ENCODE measurements at regions not wholly inside any gene's neighbourhood (a gene's known extent, or its start where the extent isn't known, plus 50 kb on each side); places are given as distances from the start of the nearest gene placed in this dataset.

- H3K27ac Mint-ChIP-seq, result no peak overlapping the region
- CTCF ChIA-PET, result no interaction called here
- no peaks in the 10 kb centered on the region for H3K4me1 Mint-ChIP-seq (ENCODE audit: low read depth)
- intact Hi-C loops (cut with micrococcal nuclease), result no loop called here
- ATAC-seq (no peak), DNase-seq (no peak)
- TF ChIP-seq, protein P1, sequence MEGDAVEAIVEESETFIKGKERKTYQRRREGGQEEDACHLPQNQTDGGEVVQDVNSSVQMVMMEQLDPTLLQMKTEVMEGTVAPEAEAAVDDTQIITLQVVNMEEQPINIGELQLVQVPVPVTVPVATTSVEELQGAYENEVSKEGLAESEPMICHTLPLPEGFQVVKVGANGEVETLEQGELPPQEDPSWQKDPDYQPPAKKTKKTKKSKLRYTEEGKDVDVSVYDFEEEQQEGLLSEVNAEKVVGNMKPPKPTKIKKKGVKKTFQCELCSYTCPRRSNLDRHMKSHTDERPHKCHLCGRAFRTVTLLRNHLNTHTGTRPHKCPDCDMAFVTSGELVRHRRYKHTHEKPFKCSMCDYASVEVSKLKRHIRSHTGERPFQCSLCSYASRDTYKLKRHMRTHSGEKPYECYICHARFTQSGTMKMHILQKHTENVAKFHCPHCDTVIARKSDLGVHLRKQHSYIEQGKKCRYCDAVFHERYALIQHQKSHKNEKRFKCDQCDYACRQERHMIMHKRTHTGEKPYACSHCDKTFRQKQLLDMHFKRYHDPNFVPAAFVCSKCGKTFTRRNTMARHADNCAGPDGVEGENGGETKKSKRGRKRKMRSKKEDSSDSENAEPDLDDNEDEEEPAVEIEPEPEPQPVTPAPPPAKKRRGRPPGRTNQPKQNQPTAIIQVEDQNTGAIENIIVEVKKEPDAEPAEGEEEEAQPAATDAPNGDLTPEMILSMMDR (IDR thresholded peaks at IDR 0.05), result no peak
- H3K9me3 Mint-ChIP-seq, result peaks cover 1% of the 10 kb centered on the region
- no peaks in the 10 kb centered on the region for H3K27me3 Mint-ChIP-seq
- no peak overlapping the region for H3K4me3 Mint-ChIP-seq
- H3K36me3 Mint-ChIP-seq (ENCODE audit: low read depth), result no peaks in the 10 kb centered on the region
- POLR2A ChIA-PET, result no interaction called here
Observed at GRCh38 chrX:95835223-95835622, 849.4 kb upstream of the DIAPH2 start.

DNA sequence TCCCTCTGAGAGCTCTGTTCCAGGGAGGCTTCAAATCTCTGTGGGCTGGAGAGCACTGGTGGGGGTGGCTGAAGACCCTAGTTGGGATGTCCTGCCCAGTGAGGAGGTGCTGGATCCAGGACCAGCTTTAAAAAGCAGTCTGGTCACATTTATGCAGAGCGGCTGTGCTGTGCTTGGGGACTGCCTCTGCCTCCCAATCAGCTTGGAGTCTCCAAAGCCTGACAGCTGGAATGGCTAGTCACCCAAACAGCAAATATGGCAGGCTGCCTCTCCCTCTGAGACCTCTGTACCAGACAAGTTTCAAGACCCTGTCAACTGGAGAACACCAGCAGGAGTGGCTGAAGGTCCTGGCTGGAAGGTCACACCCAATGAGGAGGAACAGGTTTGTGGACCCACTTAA, 848.1 kb upstream of the DIAPH2 start:
- no peak overlapping the region for H3K27ac Mint-ChIP-seq
- intact Hi-C loops (cut with micrococcal nuclease), result no loop called here
- peaks cover 1% of the 10 kb centered on the region for H3K9me3 Mint-ChIP-seq
- POLR2A ChIA-PET, result no interaction called here
- H3K4me1 Mint-ChIP-seq (ENCODE audit: low read depth), result no peaks in the 10 kb centered on the region
- no peaks in the 10 kb centered on the region for H3K36me3 Mint-ChIP-seq (ENCODE audit: low read depth)
- TF ChIP-seq, protein P1 (IDR thresholded peaks at IDR 0.05), result no peak
- no peak overlapping the region for H3K4me3 Mint-ChIP-seq
- DNase-seq, result no peak
- CTCF ChIA-PET, result no interaction called here
- no peaks in the 10 kb centered on the region for H3K27me3 Mint-ChIP-seq
- no peak for ATAC-seq

DNA sequence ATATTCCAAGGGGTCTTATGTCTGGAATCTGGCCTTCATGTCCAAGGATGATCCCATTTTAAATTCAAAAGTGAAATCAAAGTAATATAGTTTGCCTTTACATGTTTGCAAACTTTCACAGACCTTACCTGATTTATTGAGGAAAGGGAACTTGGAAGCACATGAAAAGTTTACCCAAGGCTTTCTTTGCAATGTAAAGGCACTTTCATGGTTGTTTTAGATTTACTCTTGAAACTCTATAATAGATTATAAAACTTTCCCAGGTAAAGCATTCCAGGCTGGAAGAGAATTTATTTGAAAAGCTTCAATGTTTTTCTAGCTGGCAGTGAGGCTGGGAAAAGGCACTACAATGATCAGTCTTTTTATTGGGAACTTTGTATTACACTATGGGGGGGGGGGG, 842.8 kb upstream of the DIAPH2 start:
- Mint-ChIP-seq H3K27me3 (no peaks in the 10 kb centered on the region), H3K4me3 (no peak overlapping the region), H3K27ac (no peak overlapping the region), H3K36me3 (ENCODE audit: low read depth) (no peaks in the 10 kb centered on the region), H3K9me3 (no peaks in the 10 kb centered on the region), H3K4me1 (ENCODE audit: low read depth) (no peaks in the 10 kb centered on the region)
- intact Hi-C loops (cut with micrococcal nuclease), result no loop called here
- ATAC-seq (no peak), DNase-seq (no peak)
- CTCF ChIA-PET, result no interaction called here
- POLR2A ChIA-PET, result no interaction called here
- TF ChIP-seq, protein P1 (IDR thresholded peaks at IDR 0.05), result no peak

GRCh38 chrX:95860127-95860526, 824.5 kb upstream of the DIAPH2 start:
- H3K27me3 Mint-ChIP-seq, result no peaks in the 10 kb centered on the region
- intact Hi-C loops (cut with micrococcal nuclease), result no loop called here
- ChIA-PET CTCF (no interaction called here), POLR2A (no interaction called here)
- DNase-seq (no peak), ATAC-seq (no peak)
- no peak overlapping the region for H3K4me3 Mint-ChIP-seq
- TF ChIP-seq, protein P1 (IDR thresholded peaks at IDR 0.05), result no peak
- no peaks in the 10 kb centered on the region for H3K9me3 Mint-ChIP-seq
- H3K4me1 Mint-ChIP-seq (ENCODE audit: low read depth), result no peaks in the 10 kb centered on the region
- no peak overlapping the region for H3K27ac Mint-ChIP-seq
- no peaks in the 10 kb centered on the region for H3K36me3 Mint-ChIP-seq (ENCODE audit: low read depth)

- ATAC-seq (no peak), DNase-seq (no peak)
- Mint-ChIP-seq H3K27me3 (no peaks in the 10 kb centered on the region), H3K4me3 (no peak overlapping the region), H3K27ac (no peak overlapping the region), H3K9me3 (peaks cover 7% of the 10 kb centered on the region), H3K4me1 (ENCODE audit: low read depth) (no peaks in the 10 kb centered on the region), H3K36me3 (ENCODE audit: low read depth) (no peaks in the 10 kb centered on the region)
- intact Hi-C loops (cut with micrococcal nuclease), result no loop called here
- TF ChIP-seq, protein P1 (IDR thresholded peaks at IDR 0.05), result no peak
- CTCF ChIA-PET, result no interaction called here
- POLR2A ChIA-PET, result no interaction called here
Observed at GRCh38 chrX:95875661-95876060, 809.0 kb upstream of the DIAPH2 start.

All from activated CD8-positive, alpha-beta T cell treated with anti-CD3 and anti-CD28 coated beads for 36 hours (primary cell).